ENCODE measurements at regions not wholly inside any gene's neighbourhood (a gene's known extent, or its start where the extent isn't known, plus 50 kb on each side); places are given as distances from the start of the nearest gene placed in this dataset.

DNA sequence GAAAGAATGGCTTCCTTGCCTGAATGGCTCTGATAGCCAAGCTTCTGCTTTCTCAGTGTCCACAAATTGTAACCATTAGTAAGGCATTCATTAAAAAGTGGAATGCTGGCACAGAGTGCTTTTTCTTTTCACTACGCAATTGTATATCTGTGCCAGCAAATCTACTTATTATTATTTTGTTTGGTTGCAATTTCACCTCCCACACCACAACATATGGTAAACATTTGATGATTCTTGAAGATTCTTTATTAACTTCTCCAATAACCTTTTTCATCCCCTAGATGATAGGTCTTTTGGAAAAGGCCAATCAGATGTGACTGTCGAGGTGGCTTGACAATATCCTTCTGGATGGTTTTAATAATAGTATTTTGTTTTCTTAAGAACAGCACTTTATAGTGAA is 234.1 kb downstream of the TMEM38B start:
- no peak for DNase-seq

DNA sequence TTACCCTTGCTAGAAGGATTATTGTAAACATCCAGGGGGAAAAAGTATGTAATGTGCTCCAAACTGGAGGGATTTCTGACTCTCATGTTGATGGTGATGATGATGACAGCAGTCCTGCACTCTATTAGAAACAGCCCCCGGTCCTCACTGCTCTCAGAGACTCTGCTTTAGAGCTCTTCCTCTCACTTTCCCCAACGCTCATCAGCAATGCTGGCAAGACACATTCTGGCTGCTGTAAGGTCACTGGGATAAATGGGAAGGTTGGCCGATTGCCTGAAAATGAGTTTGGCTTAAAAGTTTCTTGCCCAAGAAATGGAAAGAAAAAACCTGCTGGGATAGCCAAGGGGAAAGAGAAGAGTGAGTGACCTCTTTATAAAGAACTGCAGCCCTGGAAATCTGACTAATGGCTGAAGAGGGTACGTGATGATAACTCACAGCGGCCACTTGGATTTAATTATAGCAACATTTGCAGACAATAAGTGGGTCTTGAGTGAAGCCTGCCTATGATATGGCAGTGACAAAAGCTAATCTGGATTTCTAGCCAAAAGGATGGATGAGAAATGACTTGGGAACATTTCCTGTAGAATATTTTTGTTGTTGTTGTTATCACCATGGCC is 235.8 kb downstream of the TMEM38B start:
- no peak for DNase-seq

DNA sequence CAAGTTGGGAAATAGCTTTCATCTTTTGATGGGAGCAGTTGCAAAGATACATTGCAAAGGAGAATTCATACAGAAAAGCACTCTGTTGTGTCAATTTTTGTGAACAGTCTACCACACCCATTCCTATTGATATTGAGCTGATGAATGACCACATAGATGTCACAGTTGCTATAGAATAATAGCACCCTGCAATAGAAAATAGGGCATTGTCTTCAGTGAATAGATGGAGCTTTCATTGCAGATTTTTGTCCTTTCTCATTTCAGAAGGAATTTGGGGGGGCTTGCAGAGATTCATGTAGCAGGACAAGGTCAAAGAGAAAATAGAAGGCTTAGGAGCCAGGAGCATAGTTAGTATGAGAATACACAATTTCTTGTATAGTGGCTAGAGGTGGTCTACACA is 237.9 kb downstream of the TMEM38B start:
- DNase-seq: no peak

DNA sequence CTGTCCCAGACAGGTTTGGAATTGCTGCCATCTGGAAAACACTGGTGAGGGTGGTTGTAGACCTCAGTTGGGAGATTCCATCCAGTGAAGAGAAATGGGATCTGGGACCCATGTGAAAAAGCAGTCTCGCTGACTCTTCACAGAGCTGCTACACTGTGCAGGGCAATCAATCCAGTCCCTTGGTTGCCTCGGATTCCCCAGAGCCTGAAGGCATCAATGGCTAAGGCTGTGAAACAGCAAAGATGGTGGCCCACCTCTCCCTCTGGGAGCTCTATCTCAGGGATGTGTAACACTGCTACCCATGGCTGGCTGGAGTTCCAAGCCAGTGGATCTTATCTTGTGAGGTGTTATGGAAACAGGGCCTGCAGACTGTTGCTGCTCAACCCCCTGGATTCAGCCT is 256.1 kb downstream of the TMEM38B start:
- no peak for DNase-seq

DNA sequence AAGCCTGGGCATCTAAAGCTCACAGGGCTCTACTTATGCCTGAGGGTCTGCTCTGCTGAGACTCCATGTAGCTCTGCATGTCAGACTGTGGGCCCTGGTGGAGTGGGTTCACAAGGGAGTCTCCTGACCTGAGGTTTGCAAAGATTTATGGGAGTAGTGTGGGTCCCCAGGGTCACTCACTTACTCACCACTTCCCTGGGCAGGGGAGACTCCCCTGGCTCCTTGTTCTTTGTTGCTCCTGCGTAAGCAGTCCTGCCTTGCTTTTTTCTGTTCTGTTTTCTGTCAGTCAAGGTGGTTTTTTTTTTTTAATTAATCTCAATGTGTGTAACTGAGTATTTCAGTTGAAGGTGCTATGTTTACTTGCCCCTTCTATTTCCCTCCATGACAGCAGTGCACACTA is 256.6 kb downstream of the TMEM38B start:
- DNase-seq: no peak

DNA sequence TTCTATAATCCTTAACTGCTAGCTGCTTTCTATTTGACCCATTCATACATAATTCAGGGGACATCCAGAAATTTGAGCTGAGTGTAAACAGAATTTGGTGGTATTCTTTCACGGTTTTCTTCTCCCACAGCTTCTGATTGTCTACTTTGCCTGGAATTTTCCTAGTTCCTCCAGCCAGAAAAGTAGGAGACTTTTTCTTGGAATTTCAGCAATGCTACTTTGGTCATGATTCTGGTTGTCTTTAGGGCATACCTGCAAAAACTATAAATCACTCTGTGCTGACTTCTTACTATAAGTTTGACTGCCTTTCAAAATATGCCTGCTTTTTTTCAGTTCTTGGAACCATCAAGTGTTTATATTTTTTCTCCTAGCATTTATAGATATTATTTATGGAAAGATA is 260.2 kb downstream of the TMEM38B start:
- DNase-seq: no peak

DNA sequence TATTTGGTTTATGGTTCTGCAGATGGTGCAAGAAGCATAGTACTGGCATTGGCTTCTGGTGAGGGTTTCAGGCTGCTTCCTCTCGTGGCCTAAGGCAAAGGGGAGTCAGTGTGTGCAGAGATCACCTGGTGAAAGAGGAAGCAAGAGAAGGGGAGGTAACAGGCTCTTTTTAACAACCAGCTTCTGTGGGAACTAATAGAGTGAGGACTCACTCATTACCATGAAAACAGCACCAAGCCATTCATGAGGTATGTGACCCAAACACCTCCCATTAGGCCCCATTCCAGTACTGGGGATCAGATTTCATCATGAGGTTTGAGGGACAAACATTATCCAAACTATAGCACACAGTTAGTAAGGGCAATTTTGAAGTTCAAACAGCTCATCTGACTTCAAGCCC is 263.5 kb downstream of the TMEM38B start:
- no peak for DNase-seq

DNA sequence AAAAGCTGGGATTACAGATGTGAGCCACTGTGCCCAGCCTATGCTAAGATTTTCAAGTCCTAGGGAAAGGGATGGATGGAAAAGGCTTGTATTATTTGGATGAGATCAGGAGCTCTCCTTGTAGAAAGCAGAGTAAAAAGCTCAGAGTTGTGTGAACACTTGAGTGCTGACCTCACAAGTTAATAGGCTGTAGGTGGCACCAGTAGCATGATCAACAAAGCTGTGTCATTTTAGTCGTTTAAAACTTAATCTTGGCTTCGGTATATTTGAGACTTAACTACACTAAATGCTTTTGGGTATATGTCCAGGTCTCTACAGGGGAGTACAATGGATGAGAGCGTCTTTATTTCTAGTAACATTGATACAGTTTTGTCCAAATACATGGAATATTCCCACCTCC is 264.2 kb downstream of the TMEM38B start:
- no peak for DNase-seq

DNA sequence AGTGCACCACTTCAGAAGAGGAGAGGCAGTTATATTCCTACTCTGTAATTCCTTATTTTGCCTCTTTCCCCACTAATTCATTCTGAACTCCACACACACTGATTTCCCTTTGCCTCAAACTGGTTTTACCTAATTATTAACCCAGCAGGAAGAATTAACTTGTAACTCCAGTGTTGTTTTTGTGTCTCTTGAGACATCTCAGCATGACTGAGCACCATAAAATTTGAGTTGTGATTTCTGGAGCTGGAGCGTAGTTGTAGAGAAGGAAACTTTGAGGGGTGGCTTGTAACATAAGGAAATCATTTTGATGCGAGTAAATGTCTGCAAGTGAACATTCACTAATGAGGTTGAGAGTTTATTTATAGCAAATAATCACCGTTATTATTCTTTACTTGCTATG is 265.2 kb downstream of the TMEM38B start:
- DNase-seq: no peak

DNA sequence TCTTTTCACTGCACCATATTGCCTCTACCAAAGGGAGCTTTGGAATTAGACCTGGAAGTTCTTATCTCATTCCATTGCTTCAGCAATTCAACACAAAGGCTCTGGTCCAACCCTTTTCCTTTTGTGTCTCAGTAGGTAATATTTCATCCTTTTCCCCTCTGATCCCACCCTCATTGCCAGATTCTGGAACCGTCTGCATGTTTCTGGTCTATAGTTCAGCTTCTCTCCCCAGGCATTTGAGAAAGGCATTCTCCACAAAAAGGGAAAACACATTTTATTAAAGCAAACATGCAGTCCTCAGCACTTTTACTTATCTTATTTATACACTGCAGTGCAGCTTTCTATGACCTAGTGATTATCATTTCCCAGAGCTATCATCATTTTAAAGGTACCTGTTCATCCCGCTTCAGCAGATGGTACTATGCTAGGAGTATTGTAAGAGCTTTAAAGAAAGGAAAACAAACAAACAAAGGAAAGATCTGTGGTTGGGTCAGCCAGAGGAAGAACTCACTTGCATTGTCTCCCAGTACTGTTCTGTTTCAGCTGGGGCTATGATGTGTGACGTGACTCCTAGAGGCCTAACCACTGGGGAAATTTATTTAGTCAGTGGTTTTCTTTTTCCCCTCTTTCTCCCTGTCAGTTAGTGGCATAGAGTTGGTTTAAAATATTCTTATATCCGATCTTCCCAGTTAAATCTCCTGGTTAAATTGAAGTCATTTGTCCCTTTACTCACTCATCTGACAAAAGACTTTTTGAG is 269.2 kb downstream of the TMEM38B start:
- DNase-seq: no peak

DNA sequence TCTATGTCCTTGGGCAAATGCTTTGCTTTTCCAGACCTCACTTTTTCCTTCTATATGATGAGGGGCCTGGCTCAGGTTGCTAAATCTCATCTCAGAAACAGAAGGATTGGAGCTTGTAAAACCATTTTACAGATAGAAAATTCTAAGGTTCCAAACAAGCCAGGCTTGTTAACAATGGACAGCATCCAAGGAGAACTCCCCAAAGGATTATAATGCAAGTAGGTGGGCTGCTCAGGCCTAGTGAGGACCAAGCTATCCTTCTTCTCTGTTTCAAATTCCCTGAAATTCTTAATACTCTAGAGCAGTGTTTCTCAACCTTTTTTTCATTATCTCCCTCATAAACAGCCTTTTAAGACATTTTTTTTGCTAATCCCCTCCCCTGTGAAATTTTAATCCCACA is 269.8 kb downstream of the TMEM38B start:
- no peak for DNase-seq

DNA sequence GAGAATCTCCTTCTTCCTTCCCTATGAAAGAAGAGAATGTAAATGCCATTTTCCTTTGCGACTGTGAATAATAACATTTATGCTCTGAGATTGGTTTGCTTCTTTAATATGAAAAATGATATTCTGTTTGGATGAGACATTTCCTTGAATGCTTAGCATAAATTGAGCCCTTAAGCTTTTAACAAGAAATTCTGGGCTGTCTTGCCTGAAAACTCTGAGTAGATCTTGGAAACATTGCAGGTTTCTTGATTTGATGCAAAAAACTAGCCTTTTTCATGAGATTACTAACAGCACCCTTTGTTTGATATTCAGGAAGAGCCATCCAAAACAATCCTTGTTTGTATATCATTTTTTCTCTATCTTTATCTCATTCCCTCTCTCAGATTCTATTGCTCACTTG is 272.5 kb downstream of the TMEM38B start:
- DNase-seq: no peak

DNA sequence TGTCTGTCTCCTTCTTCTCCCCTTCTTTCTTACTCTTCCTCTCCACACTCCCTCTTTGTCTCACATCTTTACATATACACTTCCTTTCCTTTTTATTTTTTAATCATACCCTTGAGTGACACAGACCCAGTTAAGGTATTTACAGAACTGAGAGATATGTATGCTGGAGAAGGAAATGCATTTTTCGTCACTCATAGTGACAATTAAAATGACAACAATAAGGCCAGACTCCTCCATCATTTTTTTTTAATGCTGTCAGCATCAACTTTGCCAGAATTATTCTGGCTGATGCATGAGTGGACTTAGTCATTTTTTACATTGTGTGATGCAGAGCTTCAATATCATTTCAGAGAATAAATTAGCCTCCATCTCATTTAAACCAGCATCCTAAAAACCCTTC is 272.9 kb downstream of the TMEM38B start:
- no peak for DNase-seq

DNA sequence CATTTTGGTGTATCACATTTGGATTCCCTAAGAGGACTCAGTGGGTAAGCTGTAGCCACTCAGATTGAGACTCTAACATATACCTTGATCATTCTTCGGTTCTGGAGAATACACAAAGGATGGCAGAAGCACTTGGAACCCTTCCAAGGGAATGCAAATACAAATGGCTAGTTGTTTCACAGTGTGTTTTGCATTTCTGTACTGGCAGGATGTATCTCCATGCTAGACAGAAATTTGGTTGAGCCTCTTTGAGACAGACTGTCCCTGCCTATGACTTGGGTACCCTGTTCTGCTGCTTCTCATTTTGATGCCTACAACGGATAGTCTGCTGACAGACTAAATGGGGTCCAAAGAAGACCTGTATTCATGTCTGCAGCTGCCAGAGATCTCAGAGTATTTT is 273.5 kb downstream of the TMEM38B start:
- no peak for DNase-seq

DNA sequence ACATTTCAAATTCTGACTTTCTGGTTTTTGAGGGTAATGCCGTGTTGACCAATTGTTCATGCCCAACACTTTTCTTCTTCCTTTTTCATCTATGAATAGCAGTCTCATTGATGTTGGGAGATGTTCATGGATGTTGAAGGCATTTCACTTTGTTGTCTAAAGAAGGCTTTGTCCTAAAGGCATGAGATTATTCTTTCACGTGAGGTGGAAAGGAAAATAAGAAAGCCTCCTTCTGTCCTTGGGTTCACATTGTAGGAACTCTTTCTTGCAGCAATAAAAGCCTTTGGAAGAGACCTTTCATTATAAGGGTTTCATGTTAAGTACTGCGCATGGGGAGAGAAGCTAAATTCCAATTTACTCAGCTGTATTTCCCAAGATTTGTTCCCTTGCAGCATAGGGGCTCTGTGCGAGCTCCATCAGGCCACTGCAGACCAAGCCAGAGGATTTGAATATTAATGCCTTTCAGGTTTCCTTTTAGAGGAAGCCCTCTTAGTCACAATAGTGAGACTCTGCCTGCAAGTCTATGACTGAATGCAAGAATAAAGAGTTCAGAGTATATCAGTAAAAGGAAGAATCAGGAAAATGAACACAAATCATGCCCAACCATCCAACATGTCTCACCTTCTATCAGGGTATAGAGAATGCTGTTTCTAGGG is 274.6 kb downstream of the TMEM38B start:
- no peak for DNase-seq

DNA sequence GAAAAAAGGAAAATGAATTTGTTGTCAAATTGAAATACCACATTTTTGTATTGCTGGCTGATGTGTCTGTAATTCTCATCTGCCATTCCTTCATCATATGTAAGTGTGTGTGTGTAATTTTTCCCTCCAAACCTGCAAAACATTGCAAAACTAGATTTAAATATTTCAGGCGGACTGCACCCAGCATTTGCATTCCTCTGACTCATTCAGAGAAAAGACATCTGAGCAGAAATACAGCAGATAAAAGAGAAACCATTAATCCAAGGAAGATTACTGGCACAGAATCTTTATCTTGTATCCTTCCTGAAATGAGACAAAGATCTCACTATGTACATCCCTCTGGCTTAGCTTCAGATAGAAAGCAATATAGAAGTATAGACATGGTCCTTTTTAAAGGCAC is 275.3 kb downstream of the TMEM38B start:
- DNase-seq: no peak

DNA sequence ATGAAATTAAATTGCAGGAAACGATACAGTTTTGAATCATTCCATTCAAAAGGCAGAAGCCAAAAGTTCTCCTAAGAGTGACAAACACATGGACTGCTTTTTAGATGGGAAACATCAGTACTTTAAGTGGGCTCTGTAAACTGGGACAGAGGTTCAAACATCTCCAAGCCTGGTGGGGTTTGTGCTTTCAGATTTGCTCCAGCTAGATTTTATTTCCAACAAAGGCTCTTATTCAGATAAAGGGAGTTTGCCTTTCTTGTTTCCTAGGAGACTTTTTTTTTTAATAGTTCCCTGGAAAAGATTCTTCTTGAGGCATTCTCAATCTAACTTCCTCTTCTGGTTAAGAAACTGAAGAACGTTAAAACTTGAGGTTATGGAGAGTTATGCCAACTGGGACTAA is 277.6 kb downstream of the TMEM38B start:
- no peak for DNase-seq

DNA sequence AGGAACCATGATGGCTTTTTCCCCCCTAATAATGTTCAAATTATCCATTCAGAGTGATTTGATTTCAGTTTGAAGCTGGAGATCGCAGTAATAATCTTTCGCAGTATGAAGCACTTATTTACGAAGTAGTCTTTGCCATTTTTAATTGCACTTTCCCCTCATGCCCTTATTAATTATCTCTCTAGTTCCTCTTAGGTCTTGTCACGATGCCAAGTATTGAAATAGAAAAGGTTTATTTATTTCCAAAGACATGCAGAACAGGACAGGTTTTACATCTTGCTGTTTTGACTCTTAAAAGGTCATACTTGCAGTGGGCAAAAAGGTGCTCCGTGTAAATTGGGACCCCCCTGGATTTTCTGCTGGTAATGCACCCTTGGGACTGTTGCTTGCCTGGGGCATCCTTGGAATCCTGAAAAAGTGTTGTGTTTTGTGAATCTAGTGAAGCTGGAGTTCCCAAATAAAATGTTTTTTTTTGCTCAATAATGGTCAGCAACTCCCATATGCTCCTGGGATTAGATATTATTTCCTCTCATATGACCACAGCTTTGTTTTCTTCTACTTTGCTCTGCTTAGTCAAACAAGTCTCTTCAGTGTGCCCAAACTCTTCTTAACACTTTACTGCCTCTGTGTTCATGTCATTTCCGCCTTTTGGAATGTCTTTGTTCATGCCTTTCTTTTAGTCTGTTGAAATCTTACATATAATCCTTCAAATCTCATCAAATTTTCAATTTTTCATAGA is 278.3 kb downstream of the TMEM38B start:
- DNase-seq: no peak

DNA sequence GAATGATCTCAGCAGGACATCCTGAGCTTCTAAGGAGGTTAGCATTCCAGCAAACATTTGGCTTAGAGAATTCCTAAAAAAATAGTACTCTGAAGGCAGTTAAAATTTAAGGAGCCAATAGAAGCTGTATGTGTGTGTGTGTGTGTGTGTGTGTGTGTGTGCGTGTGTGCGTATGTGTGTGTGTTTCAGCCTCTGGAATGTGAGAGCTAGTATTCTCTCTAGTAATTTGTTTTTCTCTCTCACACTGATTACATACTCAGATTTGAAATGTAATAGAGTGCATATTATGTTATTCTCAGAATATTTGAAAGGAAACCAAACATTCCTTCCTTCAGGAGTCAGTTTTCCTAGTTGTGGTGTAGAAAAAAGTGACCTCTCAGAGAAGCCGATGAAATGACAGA is 279.6 kb downstream of the TMEM38B start:
- DNase-seq: no peak

DNA sequence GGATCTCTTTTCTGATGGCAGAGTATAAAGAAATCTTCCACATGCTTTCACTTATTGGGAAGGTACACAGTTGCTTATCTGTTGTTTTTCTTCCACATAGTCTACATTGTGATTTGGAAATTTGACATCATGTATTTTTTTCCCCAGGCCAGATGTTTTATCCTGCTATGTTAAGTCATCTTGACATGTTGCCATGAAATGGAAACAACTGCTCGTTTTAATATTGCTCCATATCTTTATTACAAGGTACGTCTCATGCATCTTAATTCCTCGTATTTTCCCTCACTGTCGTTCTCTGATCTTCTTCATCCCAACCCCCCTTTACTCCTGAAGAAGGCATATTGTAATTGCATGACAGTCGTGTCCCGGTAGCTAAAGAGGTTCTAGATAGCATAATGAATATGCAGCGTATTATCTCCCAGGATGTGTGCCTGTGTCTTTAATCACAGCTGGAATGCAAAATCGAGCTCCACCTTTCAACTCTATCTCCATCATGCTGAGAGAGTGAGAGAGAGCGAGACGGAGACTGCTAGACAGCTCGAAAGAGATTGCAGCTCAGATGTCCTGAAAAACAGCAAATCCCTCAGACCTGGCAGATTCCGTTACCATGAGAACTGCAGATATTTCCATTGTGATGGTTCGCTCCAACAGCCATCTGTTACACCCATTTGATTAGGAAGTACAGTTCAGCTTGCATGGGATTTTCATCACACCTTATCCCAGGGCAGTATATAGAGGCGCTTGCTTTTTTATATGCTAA is 281.7 kb downstream of the TMEM38B start:
- DNase-seq: no peak

DNA sequence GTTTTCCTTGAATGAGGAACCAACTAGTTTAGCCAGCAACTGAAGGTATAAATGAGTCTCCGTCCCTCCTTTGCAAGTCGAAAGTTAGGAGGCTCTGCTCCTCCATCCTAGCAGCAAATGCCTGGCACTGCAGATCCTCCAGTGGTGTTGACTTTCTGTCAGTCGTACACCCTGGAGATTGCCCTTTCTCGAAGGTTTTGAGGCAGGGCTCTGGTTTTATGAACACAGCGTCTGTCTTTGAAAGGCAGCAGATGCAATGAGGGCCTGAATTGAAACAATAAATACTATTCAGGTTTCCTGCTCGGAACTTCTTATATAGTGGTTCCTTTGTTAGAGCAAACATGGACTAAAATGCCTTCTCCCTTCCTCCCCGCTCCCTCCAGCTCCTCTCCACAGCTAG is 284.0 kb downstream of the TMEM38B start:
- no peak for DNase-seq

DNA sequence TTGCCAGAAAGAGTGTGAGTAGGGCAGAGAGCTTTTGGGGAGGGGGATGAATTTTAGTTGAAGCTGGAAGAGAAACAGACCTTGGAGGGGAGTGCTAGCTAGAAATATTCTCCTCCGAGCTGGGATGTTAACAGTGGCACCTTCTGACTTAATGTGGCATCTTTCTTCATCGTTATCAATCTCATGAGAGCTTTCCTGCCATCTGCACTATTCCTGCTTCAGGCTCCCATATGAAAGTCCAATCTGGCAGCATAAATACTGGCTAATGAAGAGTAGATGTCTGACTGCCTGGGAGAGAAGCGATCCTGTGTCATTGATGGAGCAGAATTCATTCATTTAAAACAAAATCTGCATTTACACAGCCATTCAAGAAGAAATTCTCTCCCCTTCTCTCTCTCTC is 284.5 kb downstream of the TMEM38B start:
- no peak for DNase-seq

DNA sequence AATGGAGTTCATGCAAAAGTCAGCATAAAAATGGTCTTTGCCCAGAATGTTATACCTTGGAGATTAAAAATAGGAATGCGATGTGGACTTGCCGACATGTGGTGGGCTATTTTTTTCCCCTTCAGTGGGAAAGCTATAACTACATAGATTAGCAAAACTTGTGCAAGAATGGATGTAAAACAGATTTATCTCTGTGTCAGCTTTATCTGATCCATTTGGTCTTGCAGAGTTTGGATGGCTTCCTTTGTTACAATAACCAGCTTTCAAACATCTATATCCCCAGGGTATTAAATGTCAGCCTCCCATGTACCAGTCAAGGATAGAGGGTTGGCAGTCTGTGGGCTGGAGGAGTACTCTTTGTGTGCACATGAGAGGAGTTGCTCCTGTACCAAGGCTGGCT is 284.9 kb downstream of the TMEM38B start:
- no peak for DNase-seq
